CD4-positive, alpha-beta T cell (primary cell): ENCODE measurements at regions not wholly inside any gene's neighbourhood (a gene's known extent, or its start where the extent isn't known, plus 50 kb on each side); places are given as distances from the start of the nearest gene placed in this dataset.

Source experiments
- ATAC-seq: fragments of 200-7000 bp; cut with Tn5 transposase; one replicate; pipeline ENCODE4 v1.10.0; 2022; ENCODE audit warnings: mild to moderate bottlenecking; ENCODE audit not compliant: poor library complexity
- CTCF ChIA-PET: fragments of 350-600 bp; sonication (Branson Sonifier 250); formaldehyde crosslinking; loops from one replicate; lab custom pipeline; 2021; ENCODE audit warnings: antibody characterized with exemption, inconsistent platforms; lab: Charles Lee
- POLR2A ChIA-PET: fragments of 350-600 bp; sonication (Branson Sonifier 250); formaldehyde crosslinking; loops from one replicate; lab custom pipeline; 2021; ENCODE audit warnings: antibody characterized with exemption, inconsistent platforms; lab: Charles Lee
- DNase-seq, 14 experiments: peaks; one replicate each; pipeline ENCODE4 v3.0.0-alpha.2; 2013 to 2020; ENCODE audit warnings: mixed read lengths in 2 of 14
- H3K27ac ChIP-seq, 2 donors: one replicate each; pipeline versions ENCODE4 v1.5.1 to v1.7.0; 2013; ENCODE audit warnings: low read length in 2 of 2, low read depth in 1 of 2, mild to moderate bottlenecking in 1 of 2
- H3K27me3 ChIP-seq, 2 experiments: 1 replicate in 1 of 2; 2 replicates in 1 of 2; pipeline versions ENCODE4 v1.6.1 to v1.7.0; 2013; ENCODE audit warnings: low read length in 2 of 2, control low read depth in 1 of 2, mild to moderate bottlenecking in 1 of 2, moderate library complexity in 1 of 2; ENCODE audit not compliant: insufficient read depth in 2 of 2, control insufficient read depth in 1 of 2
- H3K36me3 ChIP-seq: one replicate; pipeline ENCODE4 v1.6.1; 2013; ENCODE audit warnings: low read length, control low read depth; ENCODE audit not compliant: insufficient read depth
- H3K4me1 ChIP-seq: one replicate; pipeline ENCODE4 v1.6.1; 2013; ENCODE audit warnings: low read length, control low read depth; ENCODE audit not compliant: insufficient read depth
- H3K4me3 ChIP-seq: one replicate; pipeline ENCODE4 v1.5.1; 2013; ENCODE audit warnings: mild to moderate bottlenecking, low read length, moderate library complexity
- H3K9me3 ChIP-seq, 2 experiments: 1 replicate in 1 of 2; 2 replicates in 1 of 2; pipeline versions ENCODE4 v1.6.1 to v1.7.0; 2013; ENCODE audit warnings: low read length in 2 of 2, mild to moderate bottlenecking in 2 of 2, control low read depth in 1 of 2, moderate library complexity in 1 of 2; ENCODE audit not compliant: control insufficient read depth in 1 of 2, insufficient read depth in 1 of 2
- H3K27ac Mint-ChIP-seq: one replicate; pipeline ENCODE4 v1.8.0; 2020; ENCODE audit warnings: mixed read lengths
- H3K27me3 Mint-ChIP-seq: one replicate; pipeline ENCODE4 v1.8.0; 2021; ENCODE audit warnings: mixed read lengths
- H3K36me3 Mint-ChIP-seq: one replicate; pipeline ENCODE4 v1.8.0; 2021; ENCODE audit warnings: low read depth, mixed read lengths
- H3K4me1 Mint-ChIP-seq: one replicate; pipeline ENCODE4 v1.8.0; 2021; ENCODE audit warnings: low read depth, mixed read lengths
- H3K4me3 Mint-ChIP-seq: one replicate; pipeline ENCODE4 v1.8.0; 2020; ENCODE audit warnings: mild to moderate bottlenecking, mixed read lengths
- H3K9me3 Mint-ChIP-seq: one replicate; pipeline ENCODE4 v1.8.0; 2020; ENCODE audit warnings: mixed read lengths
- intact Hi-C, 2 experiments: fragments of 100-400 bp; cut with DNase I in 1 of 2; cut with micrococcal nuclease in 1 of 2; formaldehyde crosslinking; loops; one replicate each; pipeline versions ENCODE4 v1.15.1 to v1.9.0; 2023 to 2025; cut with DNase I, micrococcal nuclease
- TF ChIP-seq, protein P1 (sequence below): fragments of 200-600 bp; IDR thresholded peaks from one replicate; pipeline ENCODE4 v1.8.0; 2022; ENCODE audit warnings: antibody characterized with exemption, mild to moderate bottlenecking

- CTCF ChIA-PET, result no interaction called here
- TF ChIP-seq, protein P1, sequence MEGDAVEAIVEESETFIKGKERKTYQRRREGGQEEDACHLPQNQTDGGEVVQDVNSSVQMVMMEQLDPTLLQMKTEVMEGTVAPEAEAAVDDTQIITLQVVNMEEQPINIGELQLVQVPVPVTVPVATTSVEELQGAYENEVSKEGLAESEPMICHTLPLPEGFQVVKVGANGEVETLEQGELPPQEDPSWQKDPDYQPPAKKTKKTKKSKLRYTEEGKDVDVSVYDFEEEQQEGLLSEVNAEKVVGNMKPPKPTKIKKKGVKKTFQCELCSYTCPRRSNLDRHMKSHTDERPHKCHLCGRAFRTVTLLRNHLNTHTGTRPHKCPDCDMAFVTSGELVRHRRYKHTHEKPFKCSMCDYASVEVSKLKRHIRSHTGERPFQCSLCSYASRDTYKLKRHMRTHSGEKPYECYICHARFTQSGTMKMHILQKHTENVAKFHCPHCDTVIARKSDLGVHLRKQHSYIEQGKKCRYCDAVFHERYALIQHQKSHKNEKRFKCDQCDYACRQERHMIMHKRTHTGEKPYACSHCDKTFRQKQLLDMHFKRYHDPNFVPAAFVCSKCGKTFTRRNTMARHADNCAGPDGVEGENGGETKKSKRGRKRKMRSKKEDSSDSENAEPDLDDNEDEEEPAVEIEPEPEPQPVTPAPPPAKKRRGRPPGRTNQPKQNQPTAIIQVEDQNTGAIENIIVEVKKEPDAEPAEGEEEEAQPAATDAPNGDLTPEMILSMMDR, result no peak
- H3K27ac ChIP-seq, result no peak overlapping the region
Measured at GRCh38 chr3:132225664-132226063, 91.5 kb upstream of the ACP3 start.

DNA sequence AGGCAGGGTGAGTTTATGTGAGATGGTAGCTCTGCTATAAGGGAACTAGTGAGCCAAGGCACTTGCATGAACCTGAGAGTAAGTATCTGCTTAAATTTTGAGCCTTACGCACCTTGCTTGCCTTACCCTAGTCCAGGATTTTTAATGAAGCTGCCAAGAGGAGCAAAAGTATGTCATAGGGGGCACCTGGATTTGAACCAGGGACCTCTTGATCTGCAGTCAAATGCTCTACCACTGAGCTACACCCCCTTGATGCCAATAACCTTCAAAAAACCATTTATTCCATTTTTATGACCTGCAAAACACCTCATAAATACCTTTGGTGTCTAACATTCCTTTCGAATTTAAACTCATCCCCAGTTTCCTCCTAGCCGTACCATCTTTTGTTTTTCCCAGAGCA, 88.3 kb upstream of the ACP3 start:
- no peaks in the 10 kb centered on the region for H3K4me1 Mint-ChIP-seq
- Histone ChIP-seq H3K4me1 (no peaks in the 10 kb centered on the region), H3K36me3 (no peaks in the 10 kb centered on the region), H3K27me3 (no peaks in the 10 kb centered on the region), H3K9me3 (no peaks in the 10 kb centered on the region), H3K4me3 (no peak overlapping the region), H3K27ac (no peak overlapping the region)
- ATAC-seq, result no peak
- peaks cover 31% of the 10 kb centered on the region for H3K27me3 Mint-ChIP-seq
- no peaks in the 10 kb centered on the region for H3K36me3 Mint-ChIP-seq
- H3K9me3 Mint-ChIP-seq, result no peaks in the 10 kb centered on the region
- ChIA-PET POLR2A (no interaction called here), CTCF (no interaction called here)
- no peak overlapping the region for H3K27ac Mint-ChIP-seq
- intact Hi-C loops, result no loop called here
- DNase-seq, result no peak
- TF ChIP-seq, protein P1, result no peak
- no peak overlapping the region for H3K4me3 Mint-ChIP-seq

More at GRCh38 chr3:132225664-132226063, 91.5 kb upstream of the ACP3 start:
- Mint-ChIP-seq H3K36me3 (no peaks in the 10 kb centered on the region), H3K4me3 (no peak overlapping the region), H3K4me1 (no peaks in the 10 kb centered on the region), H3K9me3 (no peaks in the 10 kb centered on the region), H3K27ac (no peak overlapping the region), H3K27me3 (peaks cover 13% of the 10 kb centered on the region)
- H3K4me3 ChIP-seq, result no peak overlapping the region
- no peaks in the 10 kb centered on the region for H3K4me1 ChIP-seq
- DNase-seq (no peak), ATAC-seq (no peak)
- intact Hi-C loops, result no loop called here
- POLR2A ChIA-PET, result no interaction called here
- H3K27me3 ChIP-seq, result no peaks in the 10 kb centered on the region
- no peaks in the 10 kb centered on the region for H3K9me3 ChIP-seq
- no peaks in the 10 kb centered on the region for H3K36me3 ChIP-seq

- Histone ChIP-seq H3K36me3 (no peaks in the 10 kb centered on the region), H3K27ac (no peak overlapping the region), H3K9me3 (no peaks in the 10 kb centered on the region), H3K4me1 (no peaks in the 10 kb centered on the region), H3K27me3 (no peaks in the 10 kb centered on the region), H3K4me3 (no peak overlapping the region)
- H3K4me1 Mint-ChIP-seq, result no peaks in the 10 kb centered on the region
- no peak overlapping the region for H3K4me3 Mint-ChIP-seq
- no peaks in the 10 kb centered on the region for H3K9me3 Mint-ChIP-seq
- ChIA-PET POLR2A (no interaction called here), CTCF (no interaction called here)
- H3K36me3 Mint-ChIP-seq, result no peaks in the 10 kb centered on the region
- H3K27ac Mint-ChIP-seq, result no peak overlapping the region
- intact Hi-C loops, result no loop called here
- no peak for ATAC-seq
- peaks cover 37% of the 10 kb centered on the region for H3K27me3 Mint-ChIP-seq
- TF ChIP-seq, protein P1, result no peak
- DNase-seq, result no peak
Measured at GRCh38 chr3:132229641-132230040, 87.6 kb upstream of the ACP3 start.
